HCT116 (cell line): ENCODE measurements at regions not wholly inside any gene's neighbourhood (a gene's known extent, or its start where the extent isn't known, plus 50 kb on each side); places are given as distances from the start of the nearest gene placed in this dataset.

Source experiments
- ATAC-seq: fragments of 200-7000 bp; cut with Tn5 transposase; 2 replicates; pipeline ENCODE4 v1.9.1; 2020; ENCODE audit warnings: mild to moderate bottlenecking, moderate library complexity
- BruUV-seq: library from RNA; stranded (reverse); fragments of 400-500 nt; replicated peaks from 2 replicates; lab custom pipeline; 2021; lab: Mats Ljungman, UMichigan
- CTCF ChIA-PET: fragments of 300-600 bp; sonication (Branson Sonifier 250); formaldehyde crosslinking; loops from one replicate; lab custom pipeline; 2021; ENCODE audit warnings: antibody characterized with exemption; lab: Charles Lee
- POLR2A ChIA-PET: fragments of 300-600, 350-600 bp; sonication (Branson Sonifier 250); formaldehyde crosslinking; loops from one replicate; lab custom pipeline; 2021; ENCODE audit warnings: antibody characterized with exemption; lab: Charles Lee
- RAD21 ChIA-PET, 2 experiments: fragments of 300-600 bp; sonication (Branson Sonifier 250); formaldehyde crosslinking; loops; one replicate each; lab custom pipeline; 2023; ENCODE audit warnings: low total read pairs in 2 of 2; ENCODE audit not compliant: uncharacterized antibody in 2 of 2, unreplicated experiment in 2 of 2, low non-redundant PET in 1 of 2; lab: Charles Lee
- DNase-seq: peaks from one replicate; pipeline ENCODE4 v3.0.0-alpha.2; 2010; ENCODE audit warnings: low read depth, low spot score
- H2AFZ ChIP-seq: fragments of 200-600 bp; shearing (Covaris generic), sonication (generic); 2 replicates; pipeline ENCODE4 v1.6.1; 2017; ENCODE audit warnings: low read depth, mixed run types, mixed read lengths, antibody characterized with exemption, low read length; ENCODE audit not compliant: poor library complexity, severe bottlenecking
- H3K27ac ChIP-seq: 2 replicates; pipeline ENCODE4 v1.5.1; 2012; ENCODE audit warnings: low read depth, low read length
- H3K27me3 ChIP-seq: fragments of 200-600 bp; sonication (generic); 2 replicates; pipeline ENCODE4 v1.6.1; 2016; ENCODE audit warnings: mixed run types, low read length, mixed read lengths; ENCODE audit not compliant: insufficient read depth
- H3K36me3 ChIP-seq, 2 experiments: fragments of 200-500 bp in 1 of 2; fragments of 200-600 bp in 1 of 2; sonication (Bioruptor generic) in 1 of 2; sonication (generic) in 1 of 2; 2 replicates each; pipeline versions ENCODE4 v1.5.1 to v1.6.1; 2014 to 2016; ENCODE audit warnings: low read length in 2 of 2, inconsistent platforms in 1 of 2, mixed read lengths in 1 of 2, mixed run types in 1 of 2; ENCODE audit not compliant: insufficient read depth in 2 of 2, control insufficient read depth in 1 of 2
- H3K4me1 ChIP-seq, 2 experiments: fragments of 200-600 bp in 1 of 2; sonication (generic) in 1 of 2; 2 replicates each; pipeline versions ENCODE4 v1.5.1 to v1.6.1; 2012 to 2017; ENCODE audit warnings: low read length in 2 of 2, inconsistent platforms in 1 of 2, mild to moderate bottlenecking in 1 of 2, mixed read lengths in 1 of 2, mixed run types in 1 of 2, moderate library complexity in 1 of 2; ENCODE audit not compliant: insufficient read depth in 2 of 2, control insufficient read depth in 1 of 2
- H3K4me2 ChIP-seq: fragments of 200-600 bp; sonication (generic); 2 replicates; pipeline ENCODE4 v1.6.1; 2017; ENCODE audit warnings: mixed run types, low read length, mixed read lengths
- H3K4me3 ChIP-seq, 2 experiments: fragments of 200-600 bp in 1 of 2; sonication (generic) in 1 of 2; replicated peaks in 1 of 2; 2 replicates each; pipeline ENCODE4 v1.5.1; 2011 to 2016; ENCODE audit warnings: low read length in 2 of 2, control low read depth in 1 of 2, low read depth in 1 of 2, mild to moderate bottlenecking in 1 of 2, mixed read lengths in 1 of 2, mixed run types in 1 of 2
- H3K79me2 ChIP-seq: fragments of 200-600 bp; sonication (generic); 2 replicates; pipeline ENCODE4 v1.6.1; 2017; ENCODE audit warnings: mild to moderate bottlenecking, mixed run types, low read length, moderate library complexity, mixed read lengths; ENCODE audit not compliant: insufficient read depth
- H3K9ac ChIP-seq: fragments of 200-600 bp; sonication (generic); 2 replicates; pipeline ENCODE4 v1.6.1; 2016; ENCODE audit warnings: low read length, mixed read lengths
- H3K9me2 ChIP-seq: fragments of 200-600 bp; sonication (generic), shearing (Covaris generic); 2 replicates; pipeline ENCODE4 v1.6.1; 2017; ENCODE audit warnings: mixed run types, mild to moderate bottlenecking, moderate library complexity; ENCODE audit not compliant: insufficient read depth
- H3K9me3 ChIP-seq, 2 experiments: fragments of 200-500 bp in 1 of 2; fragments of 200-600 bp in 1 of 2; sonication (Bioruptor generic) in 1 of 2; sonication (generic) in 1 of 2; 2 replicates each; pipeline ENCODE4 v1.6.1; 2014 to 2017; ENCODE audit warnings: low read length in 2 of 2, mixed read lengths in 2 of 2, inconsistent platforms in 1 of 2, low read depth in 1 of 2, mild to moderate bottlenecking in 1 of 2, mixed run types in 1 of 2, moderate library complexity in 1 of 2; ENCODE audit not compliant: control insufficient read depth in 1 of 2, insufficient read depth in 1 of 2
- H4K20me1 ChIP-seq: fragments of 200-600 bp; sonication (generic), shearing (Covaris generic); 2 replicates; pipeline ENCODE4 v1.6.1; 2017; ENCODE audit warnings: mixed run types, mild to moderate bottlenecking, moderate library complexity; ENCODE audit not compliant: insufficient read depth
- ATF3 ChIP-seq: IDR thresholded peaks from 2 replicates; pipeline ENCODE4 v1.6.1; 2012
- CBX3 ChIP-seq: IDR thresholded peaks from 2 replicates; pipeline ENCODE4 v1.6.1; 2012; ENCODE audit warnings: low read depth
- CEBPB ChIP-seq: IDR thresholded peaks from 2 replicates; pipeline ENCODE4 v1.6.1; 2012; ENCODE audit warnings: low read depth
- EGR1 ChIP-seq: IDR thresholded peaks from 2 replicates; pipeline ENCODE4 v1.6.1; 2012; ENCODE audit warnings: low read depth
- ELF1 ChIP-seq: IDR thresholded peaks from 2 replicates; pipeline ENCODE4 v1.6.1; 2012; ENCODE audit warnings: low read depth, borderline replicate concordance
- EZH2 ChIP-seq: fragments of 200-600 bp; sonication (generic); IDR thresholded peaks from 2 replicates; pipeline ENCODE4 v1.6.1; 2017; ENCODE audit warnings: antibody characterized with exemption, mixed run types
- EZH2phosphoT487 ChIP-seq: fragments of 200-600 bp; IDR thresholded peaks from 2 replicates; pipeline ENCODE4 v1.6.1; 2018; ENCODE audit warnings: antibody characterized with exemption, borderline replicate concordance
- FOSL1 ChIP-seq: IDR thresholded peaks from 2 replicates; pipeline ENCODE4 v1.6.1; 2012; ENCODE audit warnings: low read depth
- JUND ChIP-seq: IDR thresholded peaks from 2 replicates; pipeline ENCODE4 v1.6.1; 2012
- MAX ChIP-seq: IDR thresholded peaks from 2 replicates; pipeline ENCODE4 v1.6.1; 2012
- POLR2A ChIP-seq: IDR thresholded peaks from 2 replicates; pipeline ENCODE4 v1.7.0; 2011; ENCODE audit warnings: borderline replicate concordance; ENCODE audit not compliant: insufficient read depth, insufficient read length; ENCODE audit errors: extremely low read depth
- POLR2AphosphoS5 ChIP-seq: IDR thresholded peaks from 2 replicates; pipeline ENCODE4 v1.6.1; 2011; ENCODE audit warnings: mild to moderate bottlenecking, low read depth, low read length, moderate library complexity
- SIN3A ChIP-seq: IDR thresholded peaks from 2 replicates; pipeline ENCODE4 v1.6.1; 2012; ENCODE audit warnings: low read depth
- SP1 ChIP-seq: IDR thresholded peaks from 2 replicates; pipeline ENCODE4 v1.6.1; 2012; ENCODE audit warnings: low read depth
- SRF ChIP-seq: IDR thresholded peaks from 2 replicates; pipeline ENCODE4 v1.6.1; 2012; ENCODE audit warnings: low read depth
- TCF7L2 ChIP-seq: IDR thresholded peaks from 2 replicates; pipeline ENCODE4 v1.7.0; 2011; ENCODE audit warnings: borderline replicate concordance, inconsistent platforms; ENCODE audit not compliant: insufficient read depth, insufficient read length; ENCODE audit errors: extremely low read depth
- YY1 ChIP-seq: IDR thresholded peaks from 2 replicates; pipeline ENCODE4 v1.6.1; 2011; ENCODE audit warnings: low read length, low read depth, moderate library complexity, mild to moderate bottlenecking; ENCODE audit not compliant: insufficient replicate concordance; ENCODE audit errors: extremely low read depth
- ZBTB33 ChIP-seq: IDR thresholded peaks from 2 replicates; pipeline ENCODE4 v1.6.1; 2011; ENCODE audit warnings: mild to moderate bottlenecking, low read length, moderate library complexity; ENCODE audit not compliant: insufficient replicate concordance; ENCODE audit errors: extremely low read depth
- ZFX ChIP-seq: fragments of 450-650 bp; IDR thresholded peaks from 2 replicates; pipeline ENCODE4 v1.6.1; 2017
- intact Hi-C: fragments of 100-400 bp; cut with micrococcal nuclease; formaldehyde crosslinking; loops from 2 replicates; pipeline ENCODE4 v1.10.0; 2022

- BruUV-seq, result no TSS peak
- ATAC-seq, result no peak
- intact Hi-C loops, result no loop called here
- CTCF ChIA-PET, result no interaction called here
- Histone ChIP-seq H4K20me1 (no peaks in the 10 kb centered on the region), H3K27me3 (no peaks in the 10 kb centered on the region), H2AFZ (no peak overlapping the region), H3K4me1 (peaks cover 0 to under 1% of the 10 kb centered on the region in 2 experiments; a peak in 2 of 4 replicates), H3K36me3 (no peaks in the 10 kb centered on the region), H3K9ac (no peak overlapping the region), H3K79me2 (no peaks in the 10 kb centered on the region), H3K9me2 (no peaks in the 10 kb centered on the region; the same call in 1 of the 2 replicates), H3K27ac (no peak overlapping the region), H3K4me2 (no peak overlapping the region), H3K4me3 (no peak overlapping the region), H3K9me3 (no peaks in the 10 kb centered on the region)
- POLR2A ChIA-PET, result no interaction called here
- RAD21 ChIA-PET, result no interaction called here
- no peak for TF ChIP-seq ELF1
- TF ChIP-seq ZFX, result no peak
- TF ChIP-seq POLR2A, result no peak
- TF ChIP-seq EZH2phosphoT487, result no peak
- no peak for TF ChIP-seq SP1
- TF ChIP-seq EGR1, result no peak
- TF ChIP-seq MAX, result no peak
- DNase-seq, result no peak
These were observed 120.4 kb upstream of the COL5A2 start for GRCh38 chr2:189299974-189300373.

GRCh38 chr2:189300916-189301315 lies 121.4 kb upstream of the COL5A2 start:
- no peak overlapping the region for H3K27ac ChIP-seq
- H3K36me3 ChIP-seq, result no peaks in the 10 kb centered on the region
- ATAC-seq (no peak), DNase-seq (no peak)
- POLR2A ChIA-PET, result no interaction called here
- RAD21 ChIA-PET, result no interaction called here
- H3K4me2 ChIP-seq, result no peak overlapping the region
- peaks cover 0 to 7% of the 10 kb centered on the region in 2 experiments; a peak in 2 of 4 replicates for H3K4me1 ChIP-seq
- H4K20me1 ChIP-seq, result no peaks in the 10 kb centered on the region
- H3K9ac ChIP-seq, result no peak overlapping the region
- no peaks in the 10 kb centered on the region for H3K9me3 ChIP-seq
- CTCF ChIA-PET, result no interaction called here
- BruUV-seq, result no TSS peak
- no peaks in the 10 kb centered on the region; the same call in 1 of the 2 replicates for H3K9me2 ChIP-seq
- no peak overlapping the region for H2AFZ ChIP-seq
- intact Hi-C loops, result no loop called here
- no peaks in the 10 kb centered on the region for H3K79me2 ChIP-seq
- no peak overlapping the region for H3K4me3 ChIP-seq
- H3K27me3 ChIP-seq, result no peaks in the 10 kb centered on the region
- no peak for TF ChIP-seq CEBPB
- no peak for TF ChIP-seq FOSL1
- TF ChIP-seq JUND, result no peak
- no peak for TF ChIP-seq ELF1
- no peak for TF ChIP-seq POLR2AphosphoS5
- TF ChIP-seq EGR1, result no peak
- no peak for TF ChIP-seq ATF3
- TF ChIP-seq TCF7L2, result no peak
- TF ChIP-seq YY1, result no peak
- no peak for TF ChIP-seq ZFX
- no peak for TF ChIP-seq CBX3
- TF ChIP-seq EZH2, result no peak
- no peak for TF ChIP-seq ZBTB33
- no peak for TF ChIP-seq SIN3A
- TF ChIP-seq POLR2A, result no peak
- TF ChIP-seq SRF, result no peak
